ENCODE measurements at regions not wholly inside any gene's neighbourhood (a gene's known extent, or its start where the extent isn't known, plus 50 kb on each side); places are given as distances from the start of the nearest gene placed in this dataset.
"Not testable (repeated sequence)": the region's sequence is repeated elsewhere in the genome, so short reads cannot be mapped to it uniquely, and the experiment has no call there.

GRCh38 chr13:50419331-50419865 lies 404.2 kb downstream of the KCNRG start:
- Histone ChIP-seq H3K9ac (ENCODE audit: low read depth, low read length) (no peak overlapping the region), H3K4me1 (ENCODE audit: insufficient read depth, low read length) (peaks cover 4% of the 10 kb centered on the region; the same call in 1 of the 2 replicates), H3K9me3 (ENCODE audit: control insufficient read depth, insufficient read depth, low read length) (no peaks in the 10 kb centered on the region), H3K36me3 (ENCODE audit: insufficient read depth, low read length) (no peaks in the 10 kb centered on the region; the same call in 1 of the 2 replicates)

- no peak overlapping the region for H3K9ac ChIP-seq (ENCODE audit: low read depth, low read length)
- peaks cover 4% of the 10 kb centered on the region; the same call in 1 of the 2 replicates for H3K4me1 ChIP-seq (ENCODE audit: insufficient read depth, low read length)
- H3K36me3 ChIP-seq (ENCODE audit: insufficient read depth, low read length), result no peaks in the 10 kb centered on the region; the same call in 1 of the 2 replicates
- H3K9me3 ChIP-seq (ENCODE audit: control insufficient read depth, insufficient read depth, low read length), result no peaks in the 10 kb centered on the region
Measured at GRCh38 chr13:50419896-50420295, 404.7 kb downstream of the KCNRG start.

- Histone ChIP-seq H3K9ac (ENCODE audit: low read depth, low read length) (no peak overlapping the region), H3K36me3 (ENCODE audit: insufficient read depth, low read length) (no peaks in the 10 kb centered on the region; the same call in 1 of the 2 replicates), H3K4me1 (ENCODE audit: insufficient read depth, low read length) (peaks cover 4% of the 10 kb centered on the region; the same call in 1 of the 2 replicates), H3K9me3 (ENCODE audit: control insufficient read depth, insufficient read depth, low read length) (no peaks in the 10 kb centered on the region)
Measured at GRCh38 chr13:50420718-50421472, 405.7 kb downstream of the KCNRG start.

- no peaks in the 10 kb centered on the region; the same call in 1 of the 2 replicates for H3K36me3 ChIP-seq (ENCODE audit: insufficient read depth, low read length)
Measured at GRCh38 chr13:50421473-50422130, 406.4 kb downstream of the KCNRG start.

GRCh38 chr13:50422181-50423148 lies 407.2 kb downstream of the KCNRG start:
- H3K9ac ChIP-seq (ENCODE audit: low read depth, low read length), result no peak overlapping the region
- H3K4me1 ChIP-seq (ENCODE audit: insufficient read depth, low read length), result peaks cover 4% of the 10 kb centered on the region; the same call in 1 of the 2 replicates
- no peaks in the 10 kb centered on the region for H3K9me3 ChIP-seq (ENCODE audit: control insufficient read depth, insufficient read depth, low read length)
- H3K36me3 ChIP-seq (ENCODE audit: insufficient read depth, low read length), result no peaks in the 10 kb centered on the region

More at GRCh38 chr13:50421473-50422130, 406.4 kb downstream of the KCNRG start:
- Histone ChIP-seq H3K4me1 (ENCODE audit: insufficient read depth, low read length) (peaks cover 4% of the 10 kb centered on the region; the same call in 1 of the 2 replicates), H3K9me3 (ENCODE audit: control insufficient read depth, insufficient read depth, low read length) (no peaks in the 10 kb centered on the region), H3K9ac (ENCODE audit: low read depth, low read length) (no peak overlapping the region)

GRCh38 chr13:50424993-50425392 lies 409.7 kb downstream of the KCNRG start:
- Histone ChIP-seq H3K9me3 (ENCODE audit: control insufficient read depth, insufficient read depth, low read length) (no peaks in the 10 kb centered on the region), H3K9ac (ENCODE audit: low read depth, low read length) (no peak overlapping the region), H3K4me1 (ENCODE audit: insufficient read depth, low read length) (peaks cover 9% of the 10 kb centered on the region; the same call in 1 of the 2 replicates), H3K36me3 (ENCODE audit: insufficient read depth, low read length) (no peaks in the 10 kb centered on the region)

GRCh38 chr13:50425772-50426171 lies 410.5 kb downstream of the KCNRG start:
- Histone ChIP-seq H3K9me3 (ENCODE audit: control insufficient read depth, insufficient read depth, low read length) (no peaks in the 10 kb centered on the region), H3K4me1 (ENCODE audit: insufficient read depth, low read length) (peaks cover 9% of the 10 kb centered on the region; the same call in 1 of the 2 replicates), H3K36me3 (ENCODE audit: insufficient read depth, low read length) (no peaks in the 10 kb centered on the region), H3K9ac (ENCODE audit: low read depth, low read length) (no peak overlapping the region)

GRCh38 chr13:50426927-50427326 lies 411.7 kb downstream of the KCNRG start:
- Histone ChIP-seq H3K4me1 (ENCODE audit: insufficient read depth, low read length) (peaks cover 9% of the 10 kb centered on the region; the same call in 1 of the 2 replicates), H3K36me3 (ENCODE audit: insufficient read depth, low read length) (no peaks in the 10 kb centered on the region), H3K9me3 (ENCODE audit: control insufficient read depth, insufficient read depth, low read length) (no peaks in the 10 kb centered on the region), H3K9ac (ENCODE audit: low read depth, low read length) (no peak overlapping the region)

GRCh38 chr13:50427511-50427910 lies 412.3 kb downstream of the KCNRG start:
- not testable (repeated sequence) for H3K9ac ChIP-seq (ENCODE audit: low read depth, low read length); H3K4me1 ChIP-seq (ENCODE audit: insufficient read depth, low read length); H3K36me3 ChIP-seq (ENCODE audit: insufficient read depth, low read length); H3K9me3 ChIP-seq (ENCODE audit: control insufficient read depth, insufficient read depth, low read length)

GRCh38 chr13:50428183-50428877 lies 413.1 kb downstream of the KCNRG start:
- no peaks in the 10 kb centered on the region for H3K36me3 ChIP-seq (ENCODE audit: insufficient read depth, low read length)
- no peak overlapping the region for H3K9ac ChIP-seq (ENCODE audit: low read depth, low read length)
- no peaks in the 10 kb centered on the region for H3K9me3 ChIP-seq (ENCODE audit: control insufficient read depth, insufficient read depth, low read length)
- H3K4me1 ChIP-seq (ENCODE audit: insufficient read depth, low read length), result peaks cover 6% of the 10 kb centered on the region; the same call in 1 of the 2 replicates

GRCh38 chr13:50435011-50435410 lies 408.5 kb downstream of the DLEU7 start:
- Histone ChIP-seq H3K4me1 (ENCODE audit: insufficient read depth, low read length) (no peaks in the 10 kb centered on the region), H3K36me3 (ENCODE audit: insufficient read depth, low read length) (no peaks in the 10 kb centered on the region), H3K9me3 (ENCODE audit: control insufficient read depth, insufficient read depth, low read length) (no peaks in the 10 kb centered on the region), H3K9ac (ENCODE audit: low read depth, low read length) (no peak overlapping the region)

GRCh38 chr13:50437252-50437651 lies 406.2 kb downstream of the DLEU7 start:
- H3K9ac ChIP-seq (ENCODE audit: low read depth, low read length), result no peak overlapping the region
- no peaks in the 10 kb centered on the region for H3K4me1 ChIP-seq (ENCODE audit: insufficient read depth, low read length)
- H3K36me3 ChIP-seq (ENCODE audit: insufficient read depth, low read length), result no peaks in the 10 kb centered on the region
- H3K9me3 ChIP-seq (ENCODE audit: control insufficient read depth, insufficient read depth, low read length), result no peaks in the 10 kb centered on the region

- Histone ChIP-seq H3K36me3 (ENCODE audit: insufficient read depth, low read length) (no peaks in the 10 kb centered on the region), H3K9me3 (ENCODE audit: control insufficient read depth, insufficient read depth, low read length) (no peaks in the 10 kb centered on the region), H3K4me1 (ENCODE audit: insufficient read depth, low read length) (no peaks in the 10 kb centered on the region)
Measured at GRCh38 chr13:50438351-50438750, 405.1 kb downstream of the DLEU7 start.

More at GRCh38 chr13:50438351-50438750, 405.1 kb downstream of the DLEU7 start:
- H3K9ac ChIP-seq (ENCODE audit: low read depth, low read length), result no peak overlapping the region

Measured in ES-I3 (cell line).